ENCODE measurements at regions not wholly inside any gene's neighbourhood (a gene's known extent, or its start where the extent isn't known, plus 50 kb on each side); places are given as distances from the start of the nearest gene placed in this dataset.

DNA sequence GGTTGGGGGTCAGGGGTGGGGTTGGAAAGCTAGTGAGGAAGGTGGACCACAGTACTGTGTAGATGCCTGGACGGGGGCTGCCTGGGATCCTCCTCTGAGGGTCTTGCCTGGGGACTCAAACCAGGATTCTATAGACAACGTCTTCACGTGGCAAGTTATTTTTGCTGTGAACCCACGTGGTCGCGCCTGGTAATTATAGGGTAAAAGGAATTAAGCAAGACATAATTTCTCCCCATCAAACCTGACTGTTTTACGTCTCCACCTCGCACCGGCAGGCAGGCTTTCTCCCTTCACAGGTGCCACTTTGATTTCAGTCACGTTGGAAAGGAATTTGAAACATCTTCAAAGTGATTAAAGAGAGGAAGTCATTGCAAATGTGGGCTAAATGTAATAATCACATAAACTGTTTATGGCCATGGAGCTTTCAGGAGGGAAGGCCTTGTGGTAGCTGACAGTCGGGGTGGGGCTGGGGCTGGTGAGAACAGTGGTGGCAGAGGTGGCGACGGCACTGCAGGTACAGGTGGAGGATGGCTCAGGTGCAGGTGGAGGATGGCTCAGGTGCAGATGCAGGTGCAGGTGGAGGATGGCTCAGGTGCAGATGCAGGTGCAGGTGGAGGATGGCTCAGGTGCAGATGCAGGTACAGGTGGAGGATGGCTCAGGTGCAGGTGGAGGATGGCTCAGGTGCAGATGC, 197.1 kb upstream of the NLRP1 start:
- Histone ChIP-seq H3K27ac (replicated peaks in 1 of 4) (no peak overlapping the region), H3K9me3 (peaks cover 0 to 31% (median 13%) of the 10 kb centered on the region in 4 donors), H3K36me3 (no peaks in the 10 kb centered on the region), H3K4me1 (no peaks in the 10 kb centered on the region), H3K27me3 (peaks cover 0 to 3% (median 0%) of the 10 kb centered on the region in 4 donors), H3K4me3 (no peak overlapping the region)
- 60% methylated on average over 13 of the region's 13 CpGs for WGBS
- DNase-seq (ENCODE audit: extremely low spot score) = no peak
- TF ChIP-seq EP300 (IDR thresholded peaks at IDR 0.05) (no peak), POLR2A (IDR thresholded peaks at IDR 0.05; ENCODE audit: low read depth) (no peak), POLR2AphosphoS5 (IDR thresholded peaks at IDR 0.05) (no peak)
- TF ChIP-seq, protein P1, sequence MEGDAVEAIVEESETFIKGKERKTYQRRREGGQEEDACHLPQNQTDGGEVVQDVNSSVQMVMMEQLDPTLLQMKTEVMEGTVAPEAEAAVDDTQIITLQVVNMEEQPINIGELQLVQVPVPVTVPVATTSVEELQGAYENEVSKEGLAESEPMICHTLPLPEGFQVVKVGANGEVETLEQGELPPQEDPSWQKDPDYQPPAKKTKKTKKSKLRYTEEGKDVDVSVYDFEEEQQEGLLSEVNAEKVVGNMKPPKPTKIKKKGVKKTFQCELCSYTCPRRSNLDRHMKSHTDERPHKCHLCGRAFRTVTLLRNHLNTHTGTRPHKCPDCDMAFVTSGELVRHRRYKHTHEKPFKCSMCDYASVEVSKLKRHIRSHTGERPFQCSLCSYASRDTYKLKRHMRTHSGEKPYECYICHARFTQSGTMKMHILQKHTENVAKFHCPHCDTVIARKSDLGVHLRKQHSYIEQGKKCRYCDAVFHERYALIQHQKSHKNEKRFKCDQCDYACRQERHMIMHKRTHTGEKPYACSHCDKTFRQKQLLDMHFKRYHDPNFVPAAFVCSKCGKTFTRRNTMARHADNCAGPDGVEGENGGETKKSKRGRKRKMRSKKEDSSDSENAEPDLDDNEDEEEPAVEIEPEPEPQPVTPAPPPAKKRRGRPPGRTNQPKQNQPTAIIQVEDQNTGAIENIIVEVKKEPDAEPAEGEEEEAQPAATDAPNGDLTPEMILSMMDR (IDR thresholded peaks at IDR 0.05) = no peak
- intact Hi-C loops (cut with DNase I) = no loop called here

DNA sequence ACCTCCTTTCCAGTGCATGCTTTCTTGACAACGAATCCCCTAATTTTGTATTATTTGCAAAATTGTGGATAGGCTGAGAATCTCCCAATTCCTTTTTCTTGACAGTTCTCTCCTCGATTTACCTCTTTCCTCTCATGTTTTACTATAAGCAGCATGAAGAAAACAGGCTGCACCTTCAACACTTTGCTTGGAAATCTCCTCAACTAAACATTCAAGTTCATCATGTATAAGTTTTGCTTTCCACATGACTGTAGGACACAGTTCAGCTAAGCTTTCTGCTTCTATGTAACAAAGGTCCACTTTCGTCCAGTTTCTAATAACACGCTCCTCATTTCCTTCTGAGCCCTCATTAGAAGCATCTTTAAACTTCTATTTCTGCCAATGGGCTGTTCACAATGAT, 199.0 kb upstream of the NLRP1 start:
- Histone ChIP-seq H3K27ac (replicated peaks in 1 of 4) (no peak overlapping the region), H3K4me1 (no peaks in the 10 kb centered on the region), H3K27me3 (peaks cover 0 to 3% (median 0%) of the 10 kb centered on the region in 4 donors), H3K9me3 (peaks cover 0 to 31% (median 13%) of the 10 kb centered on the region in 4 donors), H3K4me3 (no peak overlapping the region), H3K36me3 (no peaks in the 10 kb centered on the region)
- TF ChIP-seq POLR2A (IDR thresholded peaks at IDR 0.05; ENCODE audit: low read depth) = no peak
- TF ChIP-seq, protein P1 (IDR thresholded peaks at IDR 0.05) = no peak
- intact Hi-C loops (cut with DNase I) = no loop called here
- WGBS = 88% methylated on average over 4 of the region's 4 CpGs
- DNase-seq (ENCODE audit: extremely low spot score) = no peak

DNA sequence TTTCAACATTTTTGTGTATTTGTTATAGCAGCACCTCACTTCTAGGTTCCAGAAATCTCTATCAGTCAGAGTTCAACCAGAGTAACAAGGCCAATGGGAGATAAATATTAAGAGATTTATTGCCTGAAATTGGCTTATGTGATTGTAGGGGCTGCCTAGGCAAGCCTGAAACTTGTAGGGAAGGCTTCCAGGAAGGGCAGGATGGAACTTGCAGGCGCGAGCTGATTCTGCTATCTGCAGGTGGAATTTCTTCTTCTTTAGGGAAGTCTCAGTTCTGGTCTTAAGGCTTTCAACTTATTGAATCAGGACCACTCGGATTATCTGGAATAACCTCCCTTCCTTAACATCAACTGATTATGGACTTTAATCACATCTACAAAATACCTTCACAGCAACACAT, 199.5 kb upstream of the NLRP1 start:
- Histone ChIP-seq H3K4me1 (no peaks in the 10 kb centered on the region), H3K4me3 (no peak overlapping the region), H3K9me3 (peaks cover 0 to 31% (median 13%) of the 10 kb centered on the region in 4 donors), H3K36me3 (no peaks in the 10 kb centered on the region), H3K27ac (replicated peaks in 1 of 4) (no peak overlapping the region), H3K27me3 (peaks cover 0 to 3% (median 0%) of the 10 kb centered on the region in 4 donors)
- WGBS = 67% methylated on average over 3 of the region's 3 CpGs
- TF ChIP-seq, protein P1 (IDR thresholded peaks at IDR 0.05) = no peak
- TF ChIP-seq EP300 (IDR thresholded peaks at IDR 0.05) (no peak), POLR2AphosphoS5 (IDR thresholded peaks at IDR 0.05) (no peak), POLR2A (IDR thresholded peaks at IDR 0.05; ENCODE audit: low read depth) (no peak)
- no peak for DNase-seq (ENCODE audit: extremely low spot score)
- intact Hi-C loops (cut with DNase I) = no loop called here

DNA sequence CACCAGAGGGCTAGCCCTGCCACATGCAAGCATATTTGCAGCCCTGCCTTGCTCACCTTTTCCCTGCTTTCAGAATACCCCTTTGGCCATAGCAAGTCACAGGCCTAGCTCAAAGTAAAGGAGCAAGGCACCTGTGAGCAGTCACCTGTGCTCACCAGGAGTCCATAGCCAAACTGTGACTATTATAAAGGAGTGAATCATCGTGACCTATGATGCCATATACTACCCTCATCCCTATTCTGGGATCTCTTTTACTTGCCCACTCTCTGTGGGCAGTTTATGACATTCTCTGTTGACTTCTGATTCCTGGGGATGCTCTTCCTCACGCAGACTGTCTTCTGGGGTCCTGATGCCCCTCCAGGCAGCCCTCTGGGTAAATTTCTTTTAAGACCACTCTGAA, 200.5 kb upstream of the NLRP1 start:
- no peak for DNase-seq (ENCODE audit: extremely low spot score)
- Histone ChIP-seq H3K9me3 (peaks cover 0 to 31% (median 13%) of the 10 kb centered on the region in 4 donors), H3K27ac (replicated peaks in 1 of 4) (no peak overlapping the region), H3K27me3 (peaks cover 0 to 3% (median 0%) of the 10 kb centered on the region in 4 donors), H3K36me3 (no peaks in the 10 kb centered on the region), H3K4me1 (no peaks in the 10 kb centered on the region), H3K4me3 (no peak overlapping the region)
- TF ChIP-seq, protein P1 (IDR thresholded peaks at IDR 0.05) = no peak
- TF ChIP-seq POLR2AphosphoS5 (IDR thresholded peaks at IDR 0.05) = no peak
- TF ChIP-seq POLR2A (IDR thresholded peaks at IDR 0.05; ENCODE audit: low read depth) = no peak
- no peak for TF ChIP-seq EP300 (IDR thresholded peaks at IDR 0.05)
- intact Hi-C loops (cut with DNase I) = no loop called here
- WGBS = 95% methylated on average over 2 of the region's 2 CpGs

DNA sequence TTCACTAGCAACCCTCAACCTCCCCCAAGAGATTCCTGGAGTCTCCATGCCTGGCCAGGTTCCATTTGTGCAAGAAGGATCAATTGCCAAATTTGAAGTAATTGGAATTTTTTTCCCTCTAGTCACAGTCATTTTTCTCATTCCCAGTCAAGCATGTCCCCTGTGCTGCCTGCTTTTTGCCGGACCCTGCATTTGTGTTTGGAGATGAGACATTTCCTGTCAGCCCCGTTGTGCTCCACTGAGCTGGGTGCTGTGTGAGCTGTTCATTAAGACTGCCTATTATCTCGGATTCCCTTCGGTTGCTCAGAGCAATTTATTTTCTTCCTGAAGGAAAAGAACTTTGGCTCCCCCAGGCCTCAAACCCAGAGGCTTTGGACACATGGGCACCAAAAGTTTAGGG, 201.0 kb upstream of the NLRP1 start:
- 30% methylated on average over 4 of the region's 4 CpGs for WGBS
- Histone ChIP-seq H3K9me3 (peaks cover 0 to 31% (median 13%) of the 10 kb centered on the region in 4 donors), H3K4me1 (no peaks in the 10 kb centered on the region), H3K4me3 (no peak overlapping the region), H3K27ac (replicated peaks in 1 of 4) (no peak overlapping the region), H3K27me3 (peaks cover 0 to 3% (median 0%) of the 10 kb centered on the region in 4 donors), H3K36me3 (no peaks in the 10 kb centered on the region)
- TF ChIP-seq EP300 (IDR thresholded peaks at IDR 0.05) = no peak
- TF ChIP-seq POLR2AphosphoS5 (IDR thresholded peaks at IDR 0.05) = no peak
- TF ChIP-seq, protein P1 (IDR thresholded peaks at IDR 0.05) = no peak
- TF ChIP-seq POLR2A (IDR thresholded peaks at IDR 0.05; ENCODE audit: low read depth) = no peak
- DNase-seq (ENCODE audit: extremely low spot score) = no peak
- intact Hi-C loops (cut with DNase I) = no loop called here

Measured in esophagus muscularis mucosa (tissue), 4 donors.